GM21381 (cell line): ENCODE measurements at regions not wholly inside any gene's neighbourhood (a gene's known extent, or its start where the extent isn't known, plus 50 kb on each side); places are given as distances from the start of the nearest gene placed in this dataset.

Source experiments
- ATAC-seq: cut with Tn5 transposase; IDR thresholded peaks from one replicate; pipeline ENCODE4 v1.9.1; 2021; ENCODE audit warnings: mild to moderate bottlenecking, moderate library complexity; ENCODE audit not compliant: unreplicated experiment

DNA sequence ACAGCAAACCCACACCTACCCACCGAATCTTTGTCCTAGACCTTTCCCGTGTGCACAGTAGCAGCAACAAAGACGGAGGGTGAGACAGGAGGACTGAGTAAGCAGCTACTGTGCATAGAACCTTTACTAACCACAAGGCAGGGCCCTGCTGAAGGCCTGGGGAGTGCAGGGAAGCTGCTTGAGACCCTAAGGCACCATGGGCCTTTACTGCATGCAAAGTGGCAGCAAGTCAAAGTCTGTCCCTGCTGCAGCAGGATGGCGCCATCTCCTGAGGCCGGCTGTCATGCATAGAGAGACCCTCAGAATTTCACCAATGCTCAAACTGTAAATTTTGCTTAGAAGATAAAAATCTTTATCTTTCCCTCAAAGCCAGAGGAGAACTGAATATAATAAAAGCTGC, 610.5 kb downstream of the ACTR3B start:
- ATAC-seq = no peak

DNA sequence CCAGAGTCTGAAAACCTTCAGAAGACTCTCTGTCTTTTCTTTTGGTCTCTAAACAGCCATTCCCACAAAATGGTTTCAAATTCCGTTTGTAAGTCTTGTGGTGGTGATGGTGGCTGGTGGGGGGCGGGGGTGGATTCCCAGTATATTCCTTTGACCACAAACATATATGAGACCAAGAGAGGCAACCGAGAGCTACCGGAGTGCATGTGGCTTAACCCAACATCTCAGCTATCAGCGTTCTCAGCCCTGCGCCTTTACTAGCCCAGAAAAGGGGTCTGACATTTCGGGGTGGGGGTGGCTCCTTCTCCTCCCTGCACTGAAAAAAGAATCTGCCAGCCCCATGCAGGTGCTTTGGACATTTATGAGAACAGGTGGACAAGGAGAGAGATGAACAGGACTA, 621.1 kb downstream of the ACTR3B start:
- ATAC-seq = no peak

DNA sequence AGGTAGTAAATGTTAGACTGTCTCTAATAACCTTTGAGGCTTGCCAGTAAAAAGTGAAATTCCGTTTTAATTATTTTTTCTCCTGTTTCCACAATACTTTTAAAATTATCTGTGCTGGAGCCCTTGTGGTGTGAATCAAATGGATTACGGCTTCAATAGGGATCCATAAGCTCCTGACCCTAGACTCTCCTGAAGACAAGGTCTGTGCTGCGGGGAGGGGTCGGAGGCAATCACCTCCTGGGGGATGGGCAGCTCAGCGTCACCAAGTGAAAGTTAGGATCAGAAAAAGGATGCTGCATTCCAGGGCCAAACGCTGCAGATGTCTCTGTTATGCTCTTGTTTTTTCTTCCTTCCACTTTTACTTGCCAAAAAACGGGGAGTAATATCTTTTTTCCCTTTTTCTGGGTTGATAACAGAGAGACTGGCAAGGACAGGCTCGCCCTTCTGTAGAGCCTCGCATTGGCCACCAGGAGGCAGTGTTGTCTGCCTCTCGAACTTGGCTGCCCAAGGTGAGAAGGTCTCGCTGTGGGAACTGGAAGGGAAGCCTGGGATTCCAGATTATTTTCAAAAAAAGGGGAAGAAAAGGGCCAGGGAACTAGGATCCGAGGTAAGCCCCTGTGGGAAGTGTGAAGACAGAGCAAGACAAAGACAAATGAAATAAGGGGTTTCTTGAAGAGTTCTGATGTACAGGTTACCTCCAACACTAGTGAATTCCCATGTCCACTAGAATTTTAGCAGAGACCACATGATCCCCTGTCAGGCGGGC, 621.9 kb downstream of the ACTR3B start:
- no peak for ATAC-seq

DNA sequence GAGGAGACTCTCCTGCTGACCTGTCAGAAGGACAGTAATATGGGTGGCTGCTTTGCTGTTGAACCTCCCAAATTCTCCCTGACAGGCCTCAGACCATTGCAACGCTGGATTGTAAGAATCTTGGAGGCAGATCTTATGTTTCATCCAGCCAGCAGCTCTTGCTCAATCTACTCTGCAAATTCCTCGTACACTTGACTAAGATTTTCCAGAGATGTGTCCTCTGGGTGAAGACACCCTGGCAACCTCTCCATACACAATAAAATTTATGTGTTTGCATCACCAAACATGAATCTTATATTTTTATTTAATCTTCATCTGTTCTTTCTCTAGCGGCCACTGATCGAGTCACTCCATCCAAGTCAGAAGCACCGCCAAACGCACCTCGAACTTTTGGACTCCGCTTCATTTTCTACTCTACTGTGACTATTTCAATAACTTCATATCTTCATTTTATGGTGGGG, 623.1 kb downstream of the ACTR3B start:
- no peak for ATAC-seq

DNA sequence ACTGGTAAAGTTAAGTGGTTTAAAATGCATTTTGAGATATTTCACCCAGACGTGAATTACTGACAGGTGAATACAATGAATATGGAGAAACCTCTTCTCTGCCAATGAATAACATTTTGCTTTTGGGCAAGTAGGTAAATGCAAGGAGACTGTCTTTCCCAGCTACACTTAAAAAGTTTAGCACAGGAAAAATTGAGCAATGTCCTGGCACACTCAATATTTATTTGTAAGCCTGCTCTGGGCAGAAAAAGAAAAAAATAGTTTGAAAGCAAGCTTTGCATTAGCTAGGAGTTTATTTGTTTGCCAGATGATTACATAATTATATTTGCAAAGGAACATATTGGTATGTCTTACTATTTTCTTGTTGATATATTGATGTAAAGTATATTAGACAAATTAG, 624.2 kb downstream of the ACTR3B start:
- ATAC-seq = no peak

DNA sequence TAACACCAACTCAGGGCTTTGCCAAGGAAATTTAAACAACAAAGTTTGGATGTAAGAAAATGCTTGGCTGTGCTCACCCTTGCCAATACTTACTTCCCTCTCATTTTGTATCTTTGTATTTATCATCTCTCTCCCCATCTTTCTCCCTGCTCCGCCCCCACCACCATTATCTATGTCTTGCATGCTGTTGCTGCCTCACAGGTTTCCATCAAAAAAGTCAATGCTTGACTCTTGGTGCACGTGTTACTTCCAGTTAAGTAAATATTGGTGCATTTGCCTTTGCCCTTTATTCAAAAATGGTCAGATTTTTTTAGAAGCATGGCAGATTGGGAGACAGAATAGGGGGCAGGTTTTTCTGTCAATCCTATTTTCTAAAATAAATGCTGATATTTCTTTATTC, 626.0 kb downstream of the ACTR3B start:
- no peak for ATAC-seq

DNA sequence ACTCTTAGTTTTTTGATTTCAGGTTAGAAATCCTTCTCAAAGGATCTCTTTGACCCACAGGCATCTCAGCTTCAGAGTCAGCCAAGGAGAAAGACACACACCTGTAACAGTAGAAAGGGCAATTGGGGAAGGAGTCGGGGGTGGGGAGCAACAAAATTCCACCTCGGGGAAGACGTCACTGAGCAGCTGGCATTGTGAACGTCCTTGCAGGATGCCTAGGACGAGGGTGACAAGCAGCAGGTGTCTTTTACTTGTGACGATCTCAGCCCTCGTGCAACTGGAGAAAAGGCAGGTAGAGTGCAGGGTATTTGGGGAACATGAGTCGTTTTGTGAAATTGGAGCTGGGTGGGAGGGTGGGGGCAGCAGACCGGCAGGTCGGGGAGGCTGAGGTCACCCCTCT, 627.0 kb downstream of the ACTR3B start:
- no peak for ATAC-seq

DNA sequence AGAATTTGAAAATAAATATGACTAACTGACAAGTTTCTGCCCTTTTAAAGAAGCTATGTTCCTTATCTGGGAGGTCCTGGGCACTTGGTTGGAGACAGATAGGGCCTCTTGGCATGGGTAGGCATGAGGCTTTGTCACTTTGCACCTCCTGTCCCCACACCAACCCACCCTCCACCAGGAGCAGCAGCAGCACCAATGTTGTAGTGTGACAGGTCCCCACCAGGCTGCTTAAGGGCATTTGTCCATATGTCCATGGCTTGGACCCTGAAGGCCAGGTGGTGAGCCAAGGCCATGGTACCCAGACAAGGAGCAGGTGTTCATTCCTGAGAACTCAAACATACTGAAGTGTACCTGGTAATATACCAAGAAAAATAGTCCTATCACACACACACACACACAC, 629.1 kb downstream of the ACTR3B start:
- ATAC-seq = no peak

DNA sequence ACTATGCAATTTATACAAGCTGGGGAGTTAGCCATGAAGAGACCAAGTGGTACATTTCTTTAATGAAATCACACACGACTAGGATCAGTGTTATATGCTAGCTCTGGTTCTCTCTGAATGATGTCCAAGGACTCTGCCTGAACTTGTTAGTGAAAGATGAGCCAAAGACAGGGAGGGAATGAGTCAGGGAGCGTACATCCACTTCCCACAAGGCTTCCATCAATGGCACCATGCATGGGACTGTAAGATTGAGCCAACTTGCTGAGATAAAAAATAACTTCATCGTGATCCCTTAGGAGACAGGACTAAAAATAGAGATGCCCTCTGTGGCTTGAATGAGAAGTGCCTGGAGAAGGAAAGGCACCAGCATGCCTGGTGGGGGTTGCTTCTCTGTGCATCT, 629.7 kb downstream of the ACTR3B start:
- no peak for ATAC-seq

DNA sequence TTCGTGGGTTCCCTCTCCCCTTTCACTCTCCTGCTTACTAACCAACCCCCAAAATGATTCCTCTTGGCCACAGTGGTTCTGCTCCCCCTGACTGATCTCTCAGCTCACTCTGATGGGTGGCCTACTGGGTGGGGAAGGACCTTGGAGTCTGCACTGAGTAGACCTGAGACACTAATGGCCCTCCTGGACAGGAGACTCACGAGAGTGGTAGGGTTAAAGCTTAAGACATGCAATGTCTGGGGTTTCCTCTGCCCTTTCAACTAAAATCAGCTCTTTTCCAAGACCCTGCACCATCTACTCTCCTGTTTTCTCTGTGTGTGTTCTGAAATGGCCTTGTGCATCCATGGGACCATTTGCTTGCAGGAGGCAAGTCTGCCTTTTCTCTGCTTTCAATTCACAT, 631.4 kb downstream of the ACTR3B start:
- no peak for ATAC-seq

DNA sequence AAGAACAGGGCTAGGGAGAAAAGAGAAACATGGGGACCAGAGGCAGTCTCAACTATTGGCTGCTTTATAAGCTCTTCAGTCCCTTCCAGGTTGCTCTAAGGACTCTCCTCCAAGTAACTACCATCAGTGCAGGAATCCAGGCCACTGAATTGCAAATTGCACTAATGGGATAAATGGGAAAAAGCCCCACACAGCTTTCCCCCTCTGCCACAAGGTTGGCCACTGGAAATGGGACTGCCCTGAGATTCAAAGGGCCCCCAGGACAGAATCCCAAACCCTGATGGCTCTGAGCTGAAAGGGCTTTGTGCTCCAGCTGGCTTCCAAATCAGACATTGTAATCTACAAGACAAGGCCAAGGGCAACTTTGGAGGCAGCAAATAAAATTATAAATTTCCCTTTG, 633.2 kb downstream of the ACTR3B start:
- no peak for ATAC-seq

DNA sequence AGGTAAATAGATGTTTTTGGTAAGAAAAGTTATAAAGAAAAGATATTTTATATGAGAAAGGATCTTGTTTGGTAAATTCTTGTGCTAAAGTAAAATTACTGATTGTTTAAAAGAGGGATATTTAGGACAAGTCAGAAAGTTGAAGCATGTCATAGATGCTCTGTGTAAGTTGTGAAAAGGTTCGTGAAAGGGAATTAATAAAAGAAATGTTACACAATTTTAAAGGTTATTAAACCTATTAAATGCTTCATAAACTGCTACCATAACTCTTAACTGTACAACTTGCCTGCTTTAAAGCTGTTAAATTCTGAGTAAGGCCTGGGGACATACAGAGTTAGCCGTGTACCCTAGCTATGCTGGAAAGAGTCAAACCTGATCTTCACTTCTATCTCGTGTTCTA, 634.1 kb downstream of the ACTR3B start:
- no peak for ATAC-seq

DNA sequence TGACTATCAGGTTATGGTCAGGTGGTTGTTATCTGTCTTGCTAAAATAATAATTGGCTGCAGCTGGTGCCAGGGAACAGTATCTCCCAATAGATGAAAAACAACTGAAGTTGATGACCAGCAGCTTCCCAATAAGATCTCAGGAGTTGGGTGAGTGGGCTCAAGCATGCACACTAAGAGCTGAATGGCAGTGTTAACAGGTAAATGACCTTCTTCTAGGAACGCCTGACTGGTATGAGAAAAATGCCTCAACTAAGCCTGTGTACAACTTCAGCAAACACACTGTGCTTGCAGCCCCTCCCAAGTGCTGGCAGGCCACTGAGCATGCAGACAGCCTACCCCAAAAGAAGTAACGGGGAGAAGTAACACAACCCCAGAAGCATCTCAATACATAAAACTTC, 636.9 kb downstream of the ACTR3B start:
- ATAC-seq = no peak

DNA sequence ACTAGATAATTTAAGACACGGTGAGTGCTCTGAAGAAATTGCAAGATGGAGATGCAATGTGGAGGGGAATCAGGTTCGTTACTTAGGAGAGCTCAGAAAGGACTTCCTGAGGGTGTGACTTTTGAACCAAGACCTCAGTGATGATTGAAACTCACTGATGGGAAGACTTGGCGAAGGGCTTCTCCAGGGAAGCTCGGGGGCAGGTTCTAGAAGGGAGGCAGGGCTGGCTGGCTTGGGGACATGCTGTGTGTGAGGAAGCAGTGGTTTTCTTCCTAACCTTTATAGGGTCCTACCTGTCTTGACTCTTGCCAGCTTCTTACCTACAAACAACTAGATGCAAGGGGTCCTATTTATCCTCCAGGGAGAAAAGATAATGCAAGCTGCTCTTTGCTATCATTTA, 637.9 kb downstream of the ACTR3B start:
- ATAC-seq = no peak

DNA sequence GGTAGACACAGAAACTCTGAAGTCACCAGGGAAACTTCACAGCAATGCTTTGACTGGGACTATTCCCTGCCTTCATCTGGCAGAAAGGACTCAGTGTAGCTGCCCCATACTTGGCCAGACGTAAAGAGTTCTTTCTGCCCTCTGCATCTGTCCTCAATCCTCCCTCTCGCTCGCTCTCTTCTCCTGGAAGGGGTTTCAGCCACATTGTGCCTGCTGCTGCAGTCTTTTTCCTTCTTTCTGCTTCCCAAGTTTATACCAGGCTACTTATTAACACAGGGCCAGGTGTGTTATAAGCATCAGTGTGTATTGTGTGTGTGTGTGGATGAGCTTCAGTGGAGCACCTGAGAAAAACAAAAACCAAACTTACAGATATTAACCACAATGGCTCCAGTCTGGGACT, 638.4 kb downstream of the ACTR3B start:
- no peak for ATAC-seq

DNA sequence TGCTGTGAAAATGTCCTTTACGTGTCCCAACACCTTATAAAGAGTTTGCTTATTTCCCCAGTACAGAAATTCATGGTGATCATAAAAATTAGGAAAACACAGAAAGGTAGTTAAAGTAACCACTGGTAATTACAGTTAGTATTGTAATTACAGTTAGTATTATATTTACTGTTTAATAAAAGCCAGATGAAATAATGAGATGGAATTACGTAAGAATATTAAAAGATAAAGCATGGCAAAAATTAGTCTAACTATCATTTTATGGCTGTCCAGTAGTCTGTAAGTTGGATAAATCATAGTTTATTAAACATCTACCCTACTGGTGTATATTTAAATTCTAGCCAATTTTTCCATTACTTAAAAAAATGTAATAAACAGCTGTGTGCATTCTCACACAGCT, 638.8 kb downstream of the ACTR3B start:
- no peak for ATAC-seq

DNA sequence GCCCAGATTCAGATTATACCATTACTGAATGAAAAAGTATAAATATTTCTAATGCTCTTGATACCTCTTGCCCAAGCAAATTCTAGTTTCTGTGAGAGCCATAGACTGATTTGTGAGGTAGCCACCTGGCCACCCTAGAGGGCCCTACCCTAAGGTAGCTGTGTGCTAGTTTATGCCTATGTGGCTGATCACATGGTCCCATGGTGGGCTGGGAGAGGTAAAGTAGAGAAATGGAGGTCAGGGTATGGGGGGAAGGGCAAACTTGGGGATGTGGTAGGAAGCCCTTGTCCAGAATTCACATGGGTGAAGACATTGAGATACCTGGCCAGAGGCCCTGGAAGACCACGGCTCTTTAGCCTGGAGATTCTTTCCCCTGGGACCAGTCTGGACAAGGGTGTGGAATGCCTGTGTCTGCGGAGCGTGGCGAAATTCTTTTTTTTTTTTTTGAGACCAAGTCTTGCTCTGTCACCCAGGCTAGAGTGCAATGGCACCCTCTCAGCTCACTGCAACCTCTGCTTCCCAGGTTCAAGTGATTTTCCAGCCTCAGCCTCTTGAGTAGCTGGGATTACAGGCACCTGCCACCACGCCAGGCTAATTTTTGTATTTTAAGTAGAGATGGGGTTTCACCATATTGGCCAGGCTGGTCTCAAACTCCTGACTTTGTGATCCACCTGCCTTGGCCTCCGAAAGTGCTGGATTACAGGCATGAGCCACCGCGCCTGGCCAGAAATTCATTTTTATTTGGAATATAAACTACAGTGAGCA, 639.4 kb downstream of the ACTR3B start:
- no peak for ATAC-seq

DNA sequence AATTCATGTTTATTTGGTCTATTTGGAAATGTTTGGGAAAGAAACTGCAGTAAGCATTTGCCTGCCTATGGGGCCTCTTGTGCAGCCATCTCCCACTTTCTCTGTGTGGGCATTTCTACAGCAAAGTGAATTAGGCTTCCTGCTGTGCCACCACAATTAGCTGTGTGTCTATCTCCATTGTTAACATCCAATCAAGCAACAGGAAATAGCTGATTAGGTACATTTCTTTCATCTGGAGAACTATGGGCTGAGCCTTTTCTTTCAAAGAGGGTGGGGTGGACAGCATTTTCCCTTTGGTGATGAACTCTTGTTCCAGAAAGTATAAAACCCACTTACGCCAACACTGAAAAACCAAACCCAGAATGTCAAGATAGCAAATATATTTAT, 640.0 kb downstream of the ACTR3B start:
- ATAC-seq = no peak

DNA sequence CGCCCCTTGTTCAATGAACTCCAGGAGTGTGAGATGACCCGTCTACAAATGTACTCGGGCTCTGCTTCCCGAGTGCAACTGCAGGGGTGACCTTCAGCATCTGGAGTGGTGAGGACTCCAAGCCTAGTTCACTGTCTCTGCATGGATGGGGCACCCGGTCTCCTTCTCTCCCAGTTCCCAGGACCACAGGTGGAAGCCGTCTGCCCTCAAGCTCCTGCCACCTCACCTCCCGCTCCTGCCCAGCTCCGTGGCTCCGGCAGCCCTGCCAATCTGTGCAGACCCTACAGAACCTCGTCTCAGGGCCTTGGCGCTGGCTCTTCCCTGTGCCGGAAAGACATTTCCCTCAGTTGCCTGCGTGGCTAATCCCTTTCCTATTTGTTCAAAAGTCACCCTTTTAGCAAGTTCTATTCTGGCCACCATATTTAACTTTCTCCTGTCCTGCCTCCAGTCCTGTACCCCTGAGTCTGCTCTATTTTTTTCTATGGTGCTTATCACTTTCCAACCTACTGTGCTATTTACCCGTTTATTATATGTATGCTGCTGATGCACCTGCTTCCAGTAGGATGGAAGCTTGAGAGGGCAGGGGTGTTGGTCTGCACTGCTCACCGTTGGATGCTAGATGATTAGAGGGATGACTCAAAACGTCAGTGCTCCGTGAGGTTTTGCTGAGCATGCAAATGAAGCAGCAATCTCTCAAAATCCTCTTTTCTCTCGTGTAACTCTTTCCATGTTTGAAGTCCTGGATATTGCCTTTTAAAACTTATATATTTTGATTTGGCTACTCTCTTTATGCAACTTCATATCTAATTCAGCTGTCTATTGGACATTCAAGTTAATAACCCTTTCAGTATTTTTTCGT, 641.4 kb downstream of the ACTR3B start:
- no peak for ATAC-seq

DNA sequence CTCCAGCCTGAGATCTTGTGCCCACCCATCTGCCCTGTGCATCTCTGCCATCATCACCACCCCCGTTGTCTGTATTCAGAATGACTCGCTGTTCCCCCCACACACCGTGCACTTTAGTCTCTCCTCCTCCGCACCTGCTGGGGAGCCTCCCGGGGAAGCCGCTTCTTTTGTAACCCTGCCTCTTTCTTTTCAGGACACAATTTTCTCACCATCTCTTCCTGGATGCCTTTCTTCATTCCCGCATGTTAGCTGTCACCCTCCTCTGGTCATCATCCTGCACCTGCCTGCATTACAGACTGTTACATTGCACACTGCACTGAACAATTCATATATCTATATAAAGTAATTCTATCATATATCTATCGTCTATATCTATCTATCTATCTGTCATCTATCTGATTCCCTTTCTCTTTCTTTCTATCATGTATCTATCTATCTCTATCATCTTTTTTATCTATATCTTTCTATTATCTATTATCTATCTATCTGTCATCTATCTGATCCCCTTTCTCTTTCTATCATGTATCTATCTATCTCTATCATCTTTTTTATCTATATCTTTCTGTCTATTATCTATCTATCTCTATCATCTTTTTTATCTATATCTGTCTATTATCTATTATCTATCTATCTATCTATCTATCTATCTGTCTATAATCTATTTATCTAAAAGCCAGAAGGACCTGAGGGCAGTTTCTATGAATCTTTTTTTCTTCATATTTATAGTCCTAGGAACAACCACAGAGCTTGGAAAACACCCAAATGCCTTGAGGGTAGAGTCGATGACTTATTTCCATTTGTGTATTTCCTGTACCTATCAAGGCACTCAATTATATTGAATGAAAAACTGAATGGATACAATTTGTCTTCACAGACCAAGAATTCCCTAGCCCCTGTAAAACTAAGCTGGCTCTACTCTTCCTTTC, 642.5 kb downstream of the ACTR3B start:
- ATAC-seq = no peak
